ENCODE measurements at regions not wholly inside any gene's neighbourhood (a gene's known extent, or its start where the extent isn't known, plus 50 kb on each side); places are given as distances from the start of the nearest gene placed in this dataset.
A peak's percentile ranks its signal among the peaks of the same experiment; 100 is the strongest.
"Not testable (repeated sequence)": the region's sequence is repeated elsewhere in the genome, so short reads cannot be mapped to it uniquely, and the experiment has no call there.

DNA sequence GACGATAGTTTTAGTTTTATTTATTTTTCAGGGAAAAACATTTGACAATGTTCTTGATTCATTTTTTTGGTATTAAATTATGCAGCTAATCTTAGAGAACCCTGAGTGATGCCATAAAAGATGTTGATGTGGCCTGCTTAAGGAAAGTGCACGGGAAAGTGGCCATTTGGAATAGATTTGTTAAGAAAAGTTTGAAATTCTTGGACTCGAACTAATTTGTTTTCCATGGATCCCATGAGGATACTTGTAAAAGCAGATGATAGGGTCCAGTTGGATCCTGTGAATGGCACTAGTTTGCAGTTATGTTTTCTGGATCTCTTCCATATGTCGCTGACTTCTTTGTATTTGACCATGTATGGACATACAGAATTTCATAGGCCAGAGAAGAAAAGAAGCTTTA, 114.2 kb upstream of the FBXO28 start:
- in situ Hi-C loops (cut with HindIII; ENCODE audit: low pct_ligation_motif_present, low pct_unique_long_range_greater_than_20kb, low sequenced_read_pairs), result not testable (repeated sequence)

DNA sequence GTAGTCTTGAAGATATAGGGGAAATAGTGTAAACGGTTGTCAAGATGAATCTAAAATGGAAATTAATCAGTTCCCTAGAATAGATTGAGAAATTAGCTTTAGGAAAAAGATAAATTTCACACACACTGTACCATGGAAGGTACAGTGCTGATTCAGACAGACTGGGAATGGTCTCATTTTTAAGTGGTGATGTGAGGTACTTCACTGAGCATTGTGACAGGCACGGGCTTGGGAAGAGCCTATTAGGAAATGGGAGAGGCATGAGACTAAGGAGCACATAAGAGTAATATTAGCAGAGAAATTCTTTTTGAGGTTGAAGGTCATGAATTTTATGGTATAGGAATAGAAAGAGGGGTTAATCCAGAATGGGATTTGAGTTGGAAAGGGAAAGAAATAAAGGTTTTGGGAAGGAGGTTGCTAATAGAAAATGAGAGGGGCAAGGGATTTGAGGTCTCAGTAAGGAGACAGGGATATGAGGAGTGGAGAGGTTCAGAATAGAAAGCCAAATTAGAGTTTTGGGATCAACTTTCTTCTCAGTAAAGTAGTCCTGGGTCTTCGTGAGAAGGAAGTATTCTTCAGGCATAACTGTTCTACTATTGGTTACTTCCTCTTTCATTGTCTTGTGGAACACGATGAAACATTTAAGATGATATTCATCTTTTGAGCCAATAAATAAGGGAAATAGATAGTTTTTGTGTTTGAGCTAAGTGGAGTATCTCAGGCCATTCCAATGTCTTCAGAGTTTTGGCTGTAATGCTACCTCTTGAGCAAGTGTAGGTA, 115.0 kb upstream of the FBXO28 start:
- in situ Hi-C loops (cut with HindIII; ENCODE audit: low pct_ligation_motif_present, low pct_unique_long_range_greater_than_20kb, low sequenced_read_pairs); DNase-seq: not testable (repeated sequence)

More for the DNA sequence above, 114.2 kb upstream of the FBXO28 start:
- not testable (repeated sequence) for DNase-seq

DNA sequence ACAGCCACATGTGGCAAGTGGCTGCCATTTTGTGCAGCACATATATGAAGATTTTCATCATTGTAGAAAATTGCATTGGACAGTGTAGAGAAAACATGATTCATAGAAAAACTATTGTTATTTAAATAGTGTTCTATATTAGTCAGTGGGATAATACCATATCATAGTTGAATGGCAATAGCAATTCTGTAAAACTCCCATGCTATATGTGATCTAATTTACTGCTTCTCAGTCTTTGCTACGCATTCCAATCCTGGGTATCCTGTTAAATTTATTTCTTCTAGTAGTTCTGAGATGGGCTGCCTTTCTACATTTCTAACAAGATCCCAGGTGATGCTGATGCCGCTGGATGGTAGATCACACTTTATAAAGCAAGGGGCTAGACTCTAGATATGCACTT, 117.5 kb upstream of the FBXO28 start:
- in situ Hi-C loops (cut with HindIII; ENCODE audit: low pct_ligation_motif_present, low pct_unique_long_range_greater_than_20kb, low sequenced_read_pairs); DNase-seq: not testable (repeated sequence)

DNA sequence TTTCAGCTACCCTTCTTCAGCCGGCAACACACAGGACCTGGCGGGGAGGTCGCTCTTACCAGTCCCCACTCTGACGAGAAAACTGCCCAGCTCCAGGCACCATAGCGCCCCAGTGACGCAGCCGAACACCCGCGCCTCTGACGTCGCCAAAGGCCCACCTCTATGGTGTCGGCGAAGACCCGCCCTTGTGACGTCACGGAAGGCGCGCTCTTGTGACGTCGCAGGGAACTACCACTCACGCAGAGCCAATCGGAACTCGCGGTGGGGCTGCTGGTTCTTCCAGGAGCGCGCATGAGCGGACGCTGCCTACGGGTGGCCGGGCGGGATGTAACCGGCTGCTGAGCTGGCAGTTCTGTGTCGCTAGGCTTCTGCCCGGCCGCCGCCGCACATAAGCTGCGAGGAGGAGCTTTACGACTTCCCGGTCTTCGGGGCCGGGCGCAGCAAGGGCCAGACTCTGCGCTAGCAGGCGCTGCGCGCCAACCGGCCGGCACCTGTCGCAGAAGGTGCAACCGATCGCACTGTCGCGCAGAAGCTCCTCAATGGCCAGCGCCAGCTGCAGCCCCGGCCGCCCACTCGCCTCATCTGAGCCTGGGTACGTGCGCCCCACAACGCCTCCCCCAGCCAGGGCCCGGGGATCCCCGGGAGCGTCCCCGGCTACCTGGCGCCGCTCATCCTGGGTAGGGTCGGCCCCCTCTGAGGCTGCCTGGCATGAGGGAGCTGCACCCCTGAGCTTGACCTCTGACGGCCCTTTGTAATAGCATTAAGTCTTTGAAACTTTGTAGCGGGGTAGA, 121.3 kb upstream of the FBXO28 start:
- in situ Hi-C loops (cut with HindIII; ENCODE audit: low pct_ligation_motif_present, low pct_unique_long_range_greater_than_20kb, low sequenced_read_pairs), result not testable (repeated sequence)
- peak; percentile 99 for DNase-seq

DNA sequence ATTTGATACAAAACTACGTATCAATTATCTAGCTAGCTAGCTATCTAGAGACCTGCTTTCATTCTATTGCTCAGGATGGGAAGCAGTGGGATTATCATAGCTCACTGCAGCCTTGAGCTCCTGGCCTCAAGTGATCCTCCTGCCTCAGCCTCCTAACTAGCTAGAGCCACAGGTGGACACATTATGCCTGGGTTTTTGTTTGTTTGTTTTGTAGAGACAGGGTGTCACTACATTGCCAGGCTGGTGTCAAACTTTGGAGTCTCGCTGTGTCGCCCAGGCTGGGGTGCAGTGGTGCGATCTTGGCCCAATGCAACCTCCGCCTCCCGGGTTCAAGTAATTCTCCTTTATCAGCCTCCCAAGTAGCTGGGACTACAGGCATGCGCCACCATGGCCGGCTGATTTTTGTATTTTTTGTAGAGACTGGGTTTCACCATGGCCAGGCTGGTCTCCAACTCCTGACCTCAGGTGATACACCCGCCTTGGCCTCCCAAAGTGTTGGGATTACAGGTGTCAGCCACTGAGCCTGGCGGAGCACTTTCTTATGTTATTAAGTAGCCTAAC, 122.5 kb upstream of the FBXO28 start:
- in situ Hi-C loops (cut with HindIII; ENCODE audit: low pct_ligation_motif_present, low pct_unique_long_range_greater_than_20kb, low sequenced_read_pairs), result not testable (repeated sequence)

DNA sequence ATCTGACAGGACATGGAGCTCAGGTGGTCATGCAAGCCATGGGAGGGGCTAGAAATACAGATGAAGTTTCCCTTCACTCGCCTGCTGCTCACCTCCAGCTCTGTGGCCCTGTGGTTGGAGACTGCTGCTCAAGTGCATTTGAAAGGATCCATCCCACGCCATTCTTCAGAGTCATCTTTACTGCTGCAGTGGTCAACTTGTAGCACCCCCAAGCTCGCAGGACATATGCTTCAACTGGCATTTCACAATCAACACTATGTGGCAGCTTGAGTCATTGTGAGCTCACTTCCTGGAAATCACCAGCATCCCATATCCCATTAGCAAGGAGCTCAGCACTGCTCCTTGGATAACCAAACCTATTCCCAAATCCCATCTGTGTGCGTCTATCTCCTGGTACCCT, 116.2 kb upstream of the TP53BP2 start:
- in situ Hi-C loops (cut with HindIII; ENCODE audit: low pct_ligation_motif_present, low pct_unique_long_range_greater_than_20kb, low sequenced_read_pairs), result not testable (repeated sequence)
- peak; percentile 2 for DNase-seq

More for the DNA sequence above, 122.5 kb upstream of the FBXO28 start:
- not testable (repeated sequence) for DNase-seq

DNA sequence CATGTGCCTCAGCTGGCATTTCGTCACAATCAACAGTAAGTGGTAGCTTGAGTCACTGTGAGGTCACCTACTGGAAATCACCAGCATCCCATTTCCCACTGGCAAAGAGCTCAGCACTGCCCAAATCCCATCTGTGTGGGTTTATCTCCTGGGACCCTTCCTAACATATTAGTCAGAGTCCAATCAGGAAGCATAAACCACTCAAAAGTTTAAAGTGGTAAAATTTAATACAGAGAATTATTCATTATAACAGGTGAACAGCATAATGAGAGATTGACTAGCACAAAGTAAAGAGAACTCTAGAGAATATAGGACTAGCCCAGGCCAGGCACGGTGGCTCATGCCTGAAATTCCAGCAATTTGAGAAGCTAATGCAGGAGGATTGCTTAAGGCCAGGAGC, 107.1 kb upstream of the TP53BP2 start:
- DNase-seq; in situ Hi-C loops (cut with HindIII; ENCODE audit: low pct_ligation_motif_present, low pct_unique_long_range_greater_than_20kb, low sequenced_read_pairs): not testable (repeated sequence)

DNA sequence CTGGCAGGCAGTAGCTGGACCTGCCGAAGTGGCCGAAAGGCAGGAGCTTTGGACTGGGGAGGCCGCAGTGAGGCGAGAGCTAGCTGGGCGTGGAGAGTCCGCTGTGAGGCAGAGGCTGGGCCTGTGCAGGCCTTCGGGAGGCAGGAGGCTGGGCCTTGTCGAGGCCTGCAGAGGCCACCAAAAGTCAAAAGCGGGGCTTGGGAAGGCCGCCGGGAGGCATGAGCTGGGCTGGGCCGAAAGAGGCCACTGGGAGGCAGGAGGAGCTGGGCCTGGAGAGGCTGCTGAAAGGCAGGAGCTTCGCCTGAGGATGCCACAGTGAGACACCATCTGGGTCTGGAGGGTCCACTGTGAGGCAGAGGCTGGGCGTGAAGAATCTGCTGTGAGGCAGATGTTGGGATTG, 105.8 kb upstream of the TP53BP2 start:
- DNase-seq; in situ Hi-C loops (cut with HindIII; ENCODE audit: low pct_ligation_motif_present, low pct_unique_long_range_greater_than_20kb, low sequenced_read_pairs): not testable (repeated sequence)

DNA sequence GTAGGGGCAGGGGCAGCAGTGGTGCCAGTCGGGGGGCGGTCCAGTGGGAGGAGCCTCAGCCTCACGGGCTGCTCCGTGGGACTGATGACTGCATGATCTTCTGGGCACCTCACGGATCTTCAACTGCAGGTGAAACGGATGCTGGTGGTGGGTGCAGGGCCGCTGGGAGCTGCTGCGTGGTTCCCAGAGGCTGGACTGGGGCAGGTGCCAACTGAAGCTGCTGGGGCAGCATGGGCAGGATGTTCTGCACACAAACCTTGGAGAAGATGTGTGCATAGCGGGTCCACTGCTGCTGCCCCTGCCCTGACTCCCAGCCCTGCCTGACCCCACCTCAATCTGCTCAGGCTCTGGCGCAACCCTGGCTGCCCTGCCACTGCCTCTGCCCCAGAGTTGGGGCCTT, 104.2 kb upstream of the TP53BP2 start:
- in situ Hi-C loops (cut with HindIII; ENCODE audit: low pct_ligation_motif_present, low pct_unique_long_range_greater_than_20kb, low sequenced_read_pairs); DNase-seq: not testable (repeated sequence)

DNA sequence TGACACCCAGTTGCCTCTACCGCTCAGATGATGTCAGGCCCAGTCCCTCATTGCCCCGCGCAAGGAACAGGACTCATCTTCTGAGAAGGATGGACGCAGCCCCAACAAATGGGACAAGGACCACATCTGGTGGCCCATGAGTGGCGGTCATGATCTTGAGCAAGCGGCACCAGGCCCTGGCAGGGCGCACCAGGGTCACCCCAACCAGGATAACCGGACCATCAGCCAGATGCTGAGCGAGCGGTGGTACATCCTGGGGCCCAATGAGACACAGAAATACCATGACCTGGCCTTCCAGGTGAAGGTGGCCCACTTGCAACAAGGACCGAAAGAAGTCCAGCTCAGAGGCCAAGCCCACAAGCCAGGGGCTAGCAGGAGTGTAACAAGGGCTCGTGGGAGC, 102.3 kb upstream of the TP53BP2 start:
- DNase-seq; in situ Hi-C loops (cut with HindIII; ENCODE audit: low pct_ligation_motif_present, low pct_unique_long_range_greater_than_20kb, low sequenced_read_pairs): not testable (repeated sequence)

DNA sequence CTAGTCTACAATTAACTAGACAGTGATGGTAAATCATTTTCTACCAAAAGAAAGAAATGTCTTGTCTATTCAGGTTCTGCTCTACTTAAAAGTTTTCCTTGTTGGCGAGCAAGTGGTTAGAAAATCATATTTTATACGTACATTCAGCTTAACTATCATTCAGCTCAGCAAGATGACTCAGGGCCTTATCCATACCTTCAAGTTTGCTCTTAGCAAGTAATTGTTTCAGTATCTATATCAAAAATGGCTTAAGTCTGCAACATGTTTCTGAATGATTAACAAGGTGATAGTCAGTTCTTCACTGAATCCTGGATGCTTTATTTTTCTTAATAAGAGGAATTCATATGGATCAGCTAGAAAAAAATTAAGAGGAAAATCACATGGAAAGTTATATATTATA, 90.8 kb upstream of the TP53BP2 start:
- in situ Hi-C loops (cut with HindIII; ENCODE audit: low pct_ligation_motif_present, low pct_unique_long_range_greater_than_20kb, low sequenced_read_pairs); DNase-seq: not testable (repeated sequence)

DNA sequence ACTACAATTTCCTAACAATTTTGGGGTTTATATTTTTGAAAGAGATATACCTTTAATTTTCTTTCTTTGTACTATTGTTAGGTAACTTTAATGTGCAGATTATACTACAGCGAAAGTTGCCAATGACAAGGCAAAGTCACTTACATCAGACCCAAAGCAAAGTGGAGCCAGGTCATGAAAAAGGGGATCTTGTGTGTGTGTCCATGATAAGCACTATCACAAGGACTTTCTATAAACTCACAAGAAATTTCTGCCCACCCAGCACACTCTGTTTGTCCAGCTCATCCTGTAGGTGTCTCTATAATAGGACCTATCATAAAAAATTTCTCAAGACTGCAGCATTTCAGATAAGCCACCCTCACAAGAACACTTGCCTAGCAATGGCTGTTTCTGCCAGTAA, 85.7 kb upstream of the TP53BP2 start:
- DNase-seq; in situ Hi-C loops (cut with HindIII; ENCODE audit: low pct_ligation_motif_present, low pct_unique_long_range_greater_than_20kb, low sequenced_read_pairs): not testable (repeated sequence)

DNA sequence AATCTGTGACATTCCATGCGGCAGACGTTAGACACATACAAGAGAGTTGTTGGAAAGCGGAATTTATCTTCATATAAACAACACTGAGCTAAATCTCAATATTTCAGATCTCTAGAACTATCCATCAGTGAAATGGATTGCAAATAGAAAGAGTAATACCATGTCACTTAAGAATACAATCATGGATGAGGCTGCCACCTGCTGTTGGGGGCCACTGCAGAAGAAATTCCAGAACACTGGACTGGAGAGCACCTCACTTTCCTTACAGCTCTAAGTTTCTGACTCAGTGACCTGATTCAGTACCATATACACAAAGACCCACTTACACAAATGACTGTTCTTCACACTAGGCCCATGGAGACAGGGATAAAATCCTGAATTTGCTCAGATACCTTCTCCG, 75.1 kb upstream of the TP53BP2 start:
- in situ Hi-C loops (cut with HindIII; ENCODE audit: low pct_ligation_motif_present, low pct_unique_long_range_greater_than_20kb, low sequenced_read_pairs), result not testable (repeated sequence)

DNA sequence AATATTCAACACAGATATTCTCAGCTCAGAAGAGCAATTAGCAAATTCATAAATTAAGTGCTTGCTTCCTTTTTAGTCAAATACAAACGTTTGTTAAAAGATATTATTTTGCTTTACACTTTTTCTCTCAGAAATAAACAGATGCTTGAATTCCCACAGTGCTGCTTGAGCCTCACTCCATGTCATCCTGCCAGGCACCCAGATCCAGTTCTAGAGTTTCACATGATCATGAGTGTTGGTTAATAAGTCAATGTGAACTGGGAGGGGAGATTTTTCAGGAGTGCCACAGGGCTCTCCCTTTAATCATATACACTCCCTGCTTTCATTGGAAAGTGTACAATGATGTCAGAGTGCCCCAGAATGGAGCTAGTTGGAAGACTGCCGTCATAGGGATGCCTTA, 69.7 kb upstream of the TP53BP2 start:
- DNase-seq; in situ Hi-C loops (cut with HindIII; ENCODE audit: low pct_ligation_motif_present, low pct_unique_long_range_greater_than_20kb, low sequenced_read_pairs): not testable (repeated sequence)

More for the DNA sequence above, 75.1 kb upstream of the TP53BP2 start:
- DNase-seq, result not testable (repeated sequence)

DNA sequence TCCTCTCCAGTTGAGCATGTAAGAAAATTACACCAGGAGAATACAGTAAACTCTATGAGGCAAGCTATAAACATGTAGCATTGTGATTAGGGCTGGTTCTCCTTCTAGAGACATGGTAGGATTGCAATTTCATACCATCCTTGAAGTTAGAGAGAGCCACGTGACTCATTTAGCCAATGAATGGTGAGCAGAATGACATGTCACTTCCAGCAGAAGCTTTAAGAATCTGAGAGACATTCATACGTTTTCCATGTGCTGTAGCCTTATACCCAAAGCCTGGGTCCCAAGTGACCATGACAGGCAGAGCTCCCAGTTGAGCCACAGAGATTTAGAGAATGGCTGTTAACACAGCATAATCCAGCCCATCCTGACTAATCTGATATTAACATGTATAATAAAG, 68.0 kb upstream of the TP53BP2 start:
- in situ Hi-C loops (cut with HindIII; ENCODE audit: low pct_ligation_motif_present, low pct_unique_long_range_greater_than_20kb, low sequenced_read_pairs); DNase-seq: not testable (repeated sequence)

DNA sequence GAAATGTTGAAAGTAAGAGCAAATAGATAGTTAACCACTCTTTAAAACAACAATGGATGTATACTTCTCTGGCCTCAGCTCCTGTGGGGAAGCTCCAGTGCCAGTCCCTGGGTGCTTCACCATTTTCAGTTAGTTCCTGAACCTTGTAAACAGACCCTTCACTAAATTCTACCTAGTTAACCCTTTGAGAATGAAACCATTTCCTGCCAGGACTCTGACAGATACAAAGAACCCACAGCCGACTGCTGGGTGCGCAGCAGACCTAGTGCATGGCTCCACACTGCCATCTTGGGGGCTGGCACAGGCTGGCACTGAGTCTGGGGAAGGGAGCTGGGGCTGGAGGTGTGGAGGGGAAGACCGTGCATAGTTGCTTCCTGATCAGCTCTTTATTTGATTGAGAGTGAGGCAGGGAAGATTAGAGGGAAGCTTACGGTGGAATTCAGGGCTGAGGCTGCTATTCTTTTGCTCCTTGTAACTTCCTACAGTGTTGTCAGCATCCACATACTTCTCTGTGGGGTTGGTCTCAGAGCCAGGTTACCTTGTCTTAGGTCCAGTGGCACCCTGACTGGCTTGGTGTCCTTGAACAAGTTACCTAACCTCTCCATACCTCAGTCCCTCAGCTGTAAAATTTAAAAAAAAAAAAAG, 62.3 kb upstream of the TP53BP2 start:
- in situ Hi-C loops (cut with HindIII; ENCODE audit: low pct_ligation_motif_present, low pct_unique_long_range_greater_than_20kb, low sequenced_read_pairs); DNase-seq: not testable (repeated sequence)

DNA sequence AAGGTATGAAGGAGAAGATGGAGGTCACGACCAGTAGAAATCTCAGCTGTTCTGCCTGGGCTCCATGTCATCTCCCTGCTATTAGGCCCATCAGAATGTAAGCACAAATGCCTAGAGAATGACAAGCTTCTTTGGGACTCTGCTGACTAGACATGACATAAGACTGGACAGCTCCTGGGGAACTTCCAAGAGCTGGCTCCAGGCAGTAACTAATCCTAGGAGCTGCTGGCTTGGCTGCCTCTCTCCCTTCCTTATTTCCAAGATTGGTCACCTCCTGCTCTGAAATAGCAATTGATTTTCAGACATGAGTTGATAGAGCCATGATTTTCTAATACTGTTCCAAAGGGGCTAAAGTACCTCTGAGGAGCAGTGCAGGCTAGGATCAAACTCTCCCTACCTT, 57.5 kb upstream of the TP53BP2 start:
- in situ Hi-C loops (cut with HindIII; ENCODE audit: low pct_ligation_motif_present, low pct_unique_long_range_greater_than_20kb, low sequenced_read_pairs); DNase-seq: not testable (repeated sequence)

DNA sequence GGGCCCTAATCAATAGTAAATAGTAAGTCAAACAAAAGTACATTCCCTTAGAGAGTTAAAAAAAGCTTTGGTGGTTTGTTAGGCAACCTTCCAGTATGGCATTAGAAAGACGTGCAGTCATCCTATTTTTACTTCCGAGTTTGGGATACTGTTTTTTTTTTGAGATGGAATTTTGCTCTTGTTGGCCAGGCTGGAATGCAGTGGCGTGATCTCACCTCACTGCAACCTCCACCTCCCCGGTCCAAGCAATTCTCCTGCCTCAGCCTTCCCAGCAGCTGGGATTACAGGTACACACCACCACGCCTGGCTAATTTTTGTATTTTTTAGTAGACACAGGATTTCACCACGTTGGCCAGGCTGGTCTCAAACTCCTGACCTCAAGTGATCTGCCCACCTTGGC, 54.0 kb upstream of the TP53BP2 start:
- in situ Hi-C loops (cut with HindIII; ENCODE audit: low pct_ligation_motif_present, low pct_unique_long_range_greater_than_20kb, low sequenced_read_pairs), result not testable (repeated sequence)
- peak; percentile 29 for DNase-seq

DNA sequence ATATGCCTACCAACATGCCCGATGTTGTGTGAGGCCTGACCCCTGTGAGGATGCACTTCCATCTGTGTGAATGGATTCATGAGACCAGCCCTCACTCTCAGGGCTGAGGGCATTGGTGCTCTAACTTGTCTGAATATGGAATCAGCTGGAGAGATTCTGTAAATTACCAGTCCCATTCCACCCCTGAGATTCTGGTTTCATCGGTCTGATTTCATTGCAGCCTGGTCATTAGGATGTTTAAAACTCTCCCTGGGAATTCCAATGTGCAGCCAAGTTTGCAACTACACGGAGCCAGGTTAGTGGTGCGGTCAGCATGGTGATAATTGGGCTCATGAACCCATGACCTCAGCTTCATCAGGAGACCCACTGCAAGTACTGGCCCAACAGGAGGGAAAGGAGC, 51.4 kb upstream of the TP53BP2 start:
- peak; percentile 58 for DNase-seq
- in situ Hi-C loops (cut with HindIII; ENCODE audit: low pct_ligation_motif_present, low pct_unique_long_range_greater_than_20kb, low sequenced_read_pairs), result not testable (repeated sequence)
